K562 (cell line): ENCODE measurements at regions not wholly inside any gene's neighbourhood (a gene's known extent, or its start where the extent isn't known, plus 50 kb on each side); places are given as distances from the start of the nearest gene placed in this dataset.

Experiments
- ATAC-seq: fragments of 200-7000 bp; cut with Tn5 transposase; 3 replicates; pipeline ENCODE4 v1.9.1; 2020; ENCODE audit warnings: moderate library complexity
- BruUV-seq: library from RNA; stranded (reverse); fragments of 400-500 nt; replicated peaks from 2 replicates; lab custom pipeline; 2021; lab: Mats Ljungman, UMichigan
- CTCF ChIA-PET: fragments of 300-600 bp; formaldehyde crosslinking; extraction: SDS; loops from one replicate; lab custom pipeline; 2021; ENCODE audit warnings: low intra/inter-chr PET ratio; lab: Yijun Ruan, JAX
- POLR2A ChIA-PET: fragments of 300-600, 350-650 bp; sonication (Branson Sonifier 250); formaldehyde crosslinking; extraction: SDS; loops from one replicate; lab custom pipeline; 2021; ENCODE audit warnings: antibody characterized with exemption, inconsistent platforms; lab: Yijun Ruan, JAX
- DNase-seq, 4 experiments: peaks; one replicate each; pipeline versions ENCODE4 v3.0.0 to v3.0.0-alpha.2; 2011 to 2018; ENCODE audit warnings: low spot score in 3 of 4, mixed read lengths in 3 of 4; ENCODE audit errors: extremely low read depth in 1 of 4
- FAIRE-seq: peaks from 2 replicates; lab custom pipeline; 2011; peaks lifted over from hg19 to GRCh38; lab: Jason Lieb, UNC
- H2AFZ ChIP-seq: 2 replicates; pipeline ENCODE4 v1.6.0; 2011; ENCODE audit warnings: low read depth, low read length, control low read depth, inconsistent platforms
- H3K27ac ChIP-seq: fragments of 200-600 bp; 3 replicates; pipeline ENCODE4 v1.8.0; 2011; ENCODE audit warnings: low read depth, mild to moderate bottlenecking, control low read depth, inconsistent platforms, low read length, moderate library complexity, mixed read lengths; ENCODE audit errors: extremely low read depth
- H3K27me3 ChIP-seq, 2 experiments: fragments of 300-600 bp in 1 of 2; 2 replicates in 1 of 2; 3 replicates in 1 of 2; pipeline versions ENCODE4 v1.6.0 to v1.8.0; 2011; ENCODE audit warnings: inconsistent platforms in 2 of 2, low read length in 2 of 2, mild to moderate bottlenecking in 1 of 2, mixed read lengths in 1 of 2, moderate library complexity in 1 of 2; ENCODE audit not compliant: control insufficient read depth in 2 of 2, insufficient read depth in 2 of 2
- H3K36me3 ChIP-seq: fragments of 300-600 bp; 3 replicates; pipeline ENCODE4 v1.8.0; 2011; ENCODE audit warnings: mild to moderate bottlenecking, low read length, inconsistent platforms; ENCODE audit not compliant: control insufficient read depth, insufficient read depth
- H3K4me1 ChIP-seq, 2 experiments: fragments of 200-600 bp in 1 of 2; replicated peaks in 1 of 2; 2 replicates in 1 of 2; 3 replicates in 1 of 2; pipeline versions ENCODE4 v1.5.1 to v1.8.0; 2011; ENCODE audit warnings: inconsistent platforms in 2 of 2, low read length in 2 of 2, mild to moderate bottlenecking in 1 of 2, mixed read lengths in 1 of 2, moderate library complexity in 1 of 2; ENCODE audit not compliant: control insufficient read depth in 2 of 2, insufficient read depth in 2 of 2
- H3K4me2 ChIP-seq: 2 replicates; pipeline ENCODE4 v1.6.1; 2011; ENCODE audit warnings: low read length, control low read depth, inconsistent platforms, mixed read lengths; ENCODE audit not compliant: insufficient read depth
- H3K4me3 ChIP-seq: fragments of 200-600 bp; sonication (generic), shearing (Covaris generic); 2 replicates; pipeline ENCODE4 v1.5.1; 2016; ENCODE audit warnings: control low read depth, inconsistent platforms
- H3K79me2 ChIP-seq: fragments of 200-600 bp; 3 replicates; pipeline ENCODE4 v1.8.0; 2011; ENCODE audit warnings: low read length, inconsistent platforms; ENCODE audit not compliant: control insufficient read depth, insufficient read depth
- H3K9ac ChIP-seq, 2 experiments: 2 replicates each; pipeline versions ENCODE4 v1.6.0 to v1.6.1; 2011; ENCODE audit warnings: low read depth in 2 of 2, low read length in 2 of 2, control low read depth in 1 of 2, inconsistent platforms in 1 of 2, mild to moderate bottlenecking in 1 of 2, mixed read lengths in 1 of 2; ENCODE audit not compliant: insufficient read depth in 1 of 2
- H3K9me1 ChIP-seq: one replicate; pipeline ENCODE4 v1.6.0; 2011; ENCODE audit warnings: inconsistent platforms, mild to moderate bottlenecking, low read length, moderate library complexity; ENCODE audit not compliant: control insufficient read depth, insufficient read depth
- H3K9me3 ChIP-seq: replicated peaks from 2 replicates; pipeline ENCODE4 v1.5.1; 2011; ENCODE audit warnings: low read depth, low read length, inconsistent platforms; ENCODE audit not compliant: control insufficient read depth, insufficient read depth
- H4K20me1 ChIP-seq: replicated peaks from 2 replicates; pipeline ENCODE4 v1.6.1; 2011; ENCODE audit warnings: low read length, inconsistent platforms, mixed read lengths; ENCODE audit not compliant: control insufficient read depth, insufficient read depth
- AFF1 ChIP-seq, 2 experiments: fragments of 450-650 bp; IDR thresholded peaks; 2 replicates each; pipeline ENCODE4 v1.6.1; 2018; ENCODE audit warnings: mild to moderate bottlenecking in 2 of 2, low read depth in 1 of 2; ENCODE audit not compliant: partially characterized antibody in 2 of 2
- CREB3 ChIP-seq: fragments of 450-650 bp; conservative IDR thresholded peaks from 2 replicates; pipeline ENCODE4 v1.6.1; 2016; ENCODE audit warnings: missing genetic modification characterization, low read depth, mild to moderate bottlenecking, missing compliant biosample characterization, moderate library complexity
- EP400 ChIP-seq: fragments of 450-650 bp; IDR thresholded peaks from 2 replicates; pipeline ENCODE4 v1.6.1; 2017; ENCODE audit warnings: antibody characterized with exemption, mild to moderate bottlenecking, moderate library complexity
- GATA2 ChIP-seq: sonication (generic); formaldehyde crosslinking; IDR thresholded peaks from 2 replicates; pipeline ENCODE4 v1.4.0; 2020; ENCODE audit warnings: mild to moderate bottlenecking, missing genetic modification reagents
- JUND ChIP-seq, 2 experiments: IDR thresholded peaks; 2 replicates in 1 of 2; 3 replicates in 1 of 2; pipeline ENCODE4 v1.6.1; 2011; ENCODE audit warnings: borderline replicate concordance in 2 of 2, low read depth in 2 of 2, low read length in 2 of 2, improper control_type of control experiment in 1 of 2, missing biosample characterization in 1 of 2, missing genetic modification characterization in 1 of 2, missing genetic modification reagents in 1 of 2
- KDM1A ChIP-seq, 2 experiments: fragments of 450-650 bp; IDR thresholded peaks; 2 replicates each; pipeline ENCODE4 v1.6.1; 2016; ENCODE audit warnings: mild to moderate bottlenecking in 2 of 2
- MAFG ChIP-seq: fragments of 450-650 bp; conservative IDR thresholded peaks from 2 replicates; pipeline ENCODE4 v1.6.1; 2016; ENCODE audit warnings: missing genetic modification characterization, missing compliant biosample characterization
- NCOA1 ChIP-seq: fragments of 450-650 bp; IDR thresholded peaks from 2 replicates; pipeline ENCODE4 v1.6.1; 2016; ENCODE audit warnings: low read depth
- NFRKB ChIP-seq: fragments of 450-650 bp; IDR thresholded peaks from 2 replicates; pipeline ENCODE4 v1.6.1; 2016; ENCODE audit warnings: low read depth
- NFXL1 ChIP-seq: fragments of 450-650 bp; formaldehyde crosslinking; IDR thresholded peaks from 2 replicates; pipeline ENCODE4 v1.4.0; 2021; ENCODE audit warnings: mild to moderate bottlenecking
- NR0B1 ChIP-seq: fragments of 450-650 bp; IDR thresholded peaks from one replicate; pipeline ENCODE4 v1.6.1; 2018; ENCODE audit warnings: mild to moderate bottlenecking, moderate library complexity; ENCODE audit not compliant: partially characterized antibody
- SAFB ChIP-seq: fragments of 200-400 bp; formaldehyde crosslinking; IDR thresholded peaks from 2 replicates; pipeline ENCODE4 v1.6.1; 2017; ENCODE audit warnings: low read depth, low read length, borderline replicate concordance
- TEAD2 ChIP-seq: fragments of 450-650 bp; IDR thresholded peaks from 2 replicates; pipeline ENCODE4 v1.6.1; 2016; ENCODE audit warnings: missing genetic modification characterization, control low read depth, missing compliant biosample characterization
- THRB ChIP-seq: fragments of 450-650 bp; formaldehyde crosslinking; conservative IDR thresholded peaks from 2 replicates; pipeline ENCODE4 v1.4.0; 2022; ENCODE audit warnings: mild to moderate bottlenecking, missing genetic modification characterization
- whole genome bisulfite sequencing: fragments of 100-300 bp; shearing (Covaris generic); methylation state at CpG from one replicate; pipeline ENCODE4 v1.1.6; 2016; ENCODE audit warnings: low coverage, mixed read lengths; ENCODE audit not compliant: insufficient coverage; ENCODE audit errors: missing lambda C conversion rate; 5-methylcytosine and 5-hydroxymethylcytosine counted together
- in situ Hi-C: fragments of 300-500 bp; cut with MboI; formaldehyde crosslinking; loops from 4 replicates; pipeline ENCODE4 v1.15.0; 2018; ENCODE audit warnings: inconsistent platforms, mixed read lengths
- intact Hi-C: fragments of 100-400 bp; cut with micrococcal nuclease; formaldehyde crosslinking; loops from 2 replicates; pipeline ENCODE4 v1.14.2; 2022

GRCh38 chr4:31089815-31090214, 369.6 kb downstream of the PCDH7 start (continued):
- TF ChIP-seq AFF1 (IDR thresholded peaks at IDR 0.05; ENCODE audit: low read depth in 1 of 2, partially characterized antibody in 2 of 2), result no peak
- TF ChIP-seq NFRKB, result no peak
- no peak for TF ChIP-seq GATA2 (CRISPR knock-in tag)

- Histone ChIP-seq H4K20me1 (no peaks in the 10 kb centered on the region), H3K4me1 (no peaks in the 10 kb centered on the region), H3K36me3 (no peaks in the 10 kb centered on the region), H2AFZ (no peak overlapping the region), H3K9me1 (no peaks in the 10 kb centered on the region), H3K79me2 (no peaks in the 10 kb centered on the region), H3K27me3 (no peaks in the 10 kb centered on the region), H3K4me3 (no peak overlapping the region), H3K9me3 (no peaks in the 10 kb centered on the region), H3K27ac (no peak overlapping the region), H3K9ac (no peak overlapping the region), H3K4me2 (no peak overlapping the region)
- TF ChIP-seq THRB (CRISPR knock-in tag) (no peak), KDM1A (IDR thresholded peaks at IDR 0.05) (no peak), EP400 (no peak), SAFB (no peak), JUND (IDR thresholded peaks at IDR 0.05; ENCODE audit: borderline replicate concordance, low read depth, low read length) (no peak), JUND (tag; IDR thresholded peaks at IDR 0.05; ENCODE audit: borderline replicate concordance, low read depth, low read length) (no peak), MAFG (tag) (no peak), NFXL1 (CRISPR knock-in tag) (no peak), CREB3 (tag) (no peak), NCOA1 (no peak), NR0B1 (no peak), TEAD2 (tag) (no peak)
- FAIRE-seq (no peak), DNase-seq (no peak), ATAC-seq (no peak)
- in situ Hi-C loops (no loop called here), intact Hi-C loops (no loop called here)
- BruUV-seq, result no TSS peak
- ChIA-PET POLR2A (no interaction called here), CTCF (interaction anchor here (0.6 kb wide), 1 partner anchor 1614 kb away, joined by 3 read pairs; no protein-coding TSS in a partner anchor)
- WGBS, result 0% methylated on average over 2 of the region's 2 CpGs
These were observed 374.3 kb downstream of the PCDH7 start for GRCh38 chr4:31094474-31094873.
